RWPE1 (cell line): ENCODE measurements at regions not wholly inside any gene's neighbourhood (a gene's known extent, or its start where the extent isn't known, plus 50 kb on each side); places are given as distances from the start of the nearest gene placed in this dataset.

Experiments
- CTCF ChIA-PET: fragments of 350-600 bp; sonication (Branson Sonifier 250); formaldehyde crosslinking; extraction: SDS; loops from one replicate; lab custom pipeline; 2021; lab: Yijun Ruan, JAX
- POLR2A ChIA-PET: fragments of 400-600 bp; formaldehyde crosslinking; extraction: SDS; loops from one replicate; lab custom pipeline; 2020; ENCODE audit warnings: antibody characterized with exemption; ENCODE audit not compliant: low non-redundant PET; lab: Yijun Ruan, JAX
- DNase-seq: peaks from one replicate; pipeline ENCODE4 v3.0.0; 2012; ENCODE audit warnings: low spot score
- H3K27ac ChIP-seq: fragments of 450-650 bp; 2 replicates; pipeline ENCODE4 v1.5.1; 2017
- CTCF ChIP-seq: fragments of 450-650 bp; conservative IDR thresholded peaks from 2 replicates; pipeline ENCODE4 v1.5.1; 2017; ENCODE audit warnings: low read depth, mild to moderate bottlenecking

DNA sequence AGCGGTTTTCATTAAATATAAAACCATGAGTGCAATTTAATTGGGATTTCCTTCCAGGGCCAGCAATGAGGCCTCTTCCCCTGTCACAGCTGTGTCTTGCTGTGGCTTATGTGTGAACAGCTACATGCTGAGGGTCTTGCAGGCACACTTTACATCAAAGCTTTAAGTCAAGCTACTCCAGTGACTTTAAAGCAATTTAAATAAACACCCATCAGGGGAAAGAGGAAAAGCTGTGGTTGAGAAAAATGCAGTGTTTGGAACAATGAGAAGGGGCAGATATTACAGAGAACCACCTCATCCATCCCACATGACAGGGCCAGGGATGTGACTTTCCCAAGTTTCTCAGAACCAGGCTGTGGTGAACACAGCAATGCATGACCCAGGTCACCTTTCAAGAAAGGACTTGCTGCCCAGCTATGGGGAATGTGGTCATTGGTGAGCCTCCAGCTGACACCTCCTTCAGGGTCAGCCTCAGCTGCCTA, 115.9 kb upstream of the LPAR1 start:
- DNase-seq = no peak
- ChIA-PET POLR2A (no interaction called here), CTCF (no interaction called here)
- no peak for TF ChIP-seq CTCF
- H3K27ac ChIP-seq = no peak overlapping the region

DNA sequence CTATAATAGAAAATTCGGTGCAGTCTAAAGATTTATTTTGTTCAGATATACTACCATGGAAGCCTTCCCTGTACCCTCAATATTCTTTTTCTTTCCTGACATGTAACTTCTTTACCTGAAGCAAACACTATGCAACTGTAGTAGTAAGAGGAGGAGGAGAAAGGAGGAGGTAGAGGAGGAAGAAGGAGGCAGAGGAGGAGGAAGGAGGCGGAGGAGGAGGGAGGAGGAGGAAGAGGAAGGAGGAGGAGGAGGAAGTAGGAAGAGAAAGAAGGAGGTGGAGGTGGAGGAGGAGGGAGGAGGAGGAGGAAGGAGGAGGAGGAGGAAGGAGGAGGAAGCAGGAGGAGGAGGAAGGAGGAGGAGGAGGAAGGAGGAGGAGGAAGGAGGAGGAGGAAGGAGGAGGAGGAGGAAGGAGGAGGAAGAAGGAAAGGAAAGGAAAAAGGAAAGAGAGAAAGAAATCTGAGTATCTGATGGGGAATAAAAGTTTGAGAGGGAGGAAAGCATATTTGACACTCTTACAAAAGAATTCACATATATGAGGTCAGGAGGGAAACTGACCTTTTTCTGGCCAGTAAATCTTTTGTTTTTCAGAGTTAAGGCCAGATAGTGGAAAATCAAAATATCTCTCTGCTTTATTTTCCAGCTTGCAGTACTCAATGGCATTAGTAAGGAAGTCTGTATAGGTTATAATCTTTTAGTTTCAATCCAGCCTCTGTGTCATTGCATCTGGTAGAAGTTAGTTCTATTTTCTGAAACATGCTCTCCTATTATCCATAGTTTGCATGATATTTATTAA, 114.5 kb upstream of the LPAR1 start:
- H3K27ac ChIP-seq = no peak overlapping the region
- TF ChIP-seq CTCF = no peak
- ChIA-PET CTCF (interaction anchor here (0.7 kb wide), 1 partner anchor 9 kb away, joined by 4 read pairs; no protein-coding TSS in a partner anchor), POLR2A (no interaction called here)
- DNase-seq = no peak

GRCh38 chr9:111151537-111151936, 113.3 kb upstream of the LPAR1 start:
- POLR2A ChIA-PET = no interaction called here

GRCh38 chr9:111150181-111150580, 111.9 kb upstream of the LPAR1 start:
- POLR2A ChIA-PET = no interaction called here
- CTCF ChIA-PET = interaction anchor here (0.6 to 0.8 kb wide), 4 partner anchors 9 to 739 kb away, joined by 3 to 7 read pairs (median 4); no protein-coding TSS in a partner anchor
- DNase-seq = no peak
- TF ChIP-seq CTCF = no peak
- H3K27ac ChIP-seq = no peak overlapping the region

More at GRCh38 chr9:111151537-111151936, 113.3 kb upstream of the LPAR1 start:
- CTCF ChIA-PET = interaction anchor here (0.6 to 1.1 kb wide), 3 partner anchors 93 to 141 kb away, joined by 3 to 5 read pairs (median 3); no protein-coding TSS in a partner anchor
- 0 out of 2 replicates have a peak, but pooled peaks have one; percentile 7 for TF ChIP-seq CTCF
- DNase-seq = no peak
- no peak overlapping the region for H3K27ac ChIP-seq

DNA sequence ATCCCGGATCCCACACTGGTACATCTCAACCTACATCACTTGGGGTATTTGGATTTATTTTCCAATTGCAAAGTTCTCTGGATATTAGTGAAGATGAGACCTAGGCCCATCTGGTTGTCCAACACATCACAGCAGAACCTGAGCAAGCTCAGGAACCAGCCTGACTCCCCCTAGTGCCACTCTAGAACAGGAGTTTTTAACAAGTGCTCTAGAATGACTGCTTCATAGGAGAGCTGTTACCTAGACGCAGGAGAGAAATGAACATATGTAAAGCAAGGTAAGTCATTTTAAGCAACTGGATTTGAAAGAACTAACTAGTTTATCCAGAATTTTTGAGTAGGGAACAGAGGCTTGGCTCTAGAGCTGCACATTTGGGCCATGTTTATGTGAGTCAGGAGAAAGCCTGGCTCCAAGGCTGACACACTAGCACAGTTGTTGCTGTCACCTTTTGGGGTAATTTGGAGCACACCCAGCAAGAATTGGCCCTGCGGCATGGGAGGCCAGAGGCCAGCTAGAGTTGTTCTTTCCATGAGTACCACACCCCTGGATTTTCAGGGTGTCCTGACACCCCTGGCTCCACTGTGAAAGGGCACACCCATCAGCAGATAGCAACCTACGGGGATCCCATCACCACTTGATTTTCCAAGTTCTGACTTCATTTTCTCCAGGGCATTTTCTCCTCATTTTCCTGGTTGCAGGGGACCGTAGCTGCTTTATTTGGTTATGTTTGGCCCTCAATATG, 110.9 kb upstream of the LPAR1 start:
- POLR2A ChIA-PET = no interaction called here
- H3K27ac ChIP-seq = no peak overlapping the region
- TF ChIP-seq CTCF = no peak; the same call in 1 of the 2 replicates
- DNase-seq = peak; percentile 15
- CTCF ChIA-PET = interaction anchor here (0.6 to 1.0 kb wide), 5 partner anchors 98 to 511 kb away, joined by 3 to 5 read pairs (median 3); no protein-coding TSS in a partner anchor
